ENCODE measurements at regions not wholly inside any gene's neighbourhood (a gene's known extent, or its start where the extent isn't known, plus 50 kb on each side); places are given as distances from the start of the nearest gene placed in this dataset.
"Not testable (repeated sequence)": the region's sequence is repeated elsewhere in the genome, so short reads cannot be mapped to it uniquely, and the experiment has no call there.

- ATAC-seq (ENCODE audit: low read depth in 2 of 2) (no peak), DNase-seq (peak in 1 of 3 donors; percentile 0)
- Mint-ChIP-seq H3K4me3 (no peak overlapping the region), H3K27me3 (no peaks in the 10 kb centered on the region), H3K9me3 (peaks cover 0 to 3% (median 1%) of the 10 kb centered on the region in 7 donors), H3K27ac (no peak overlapping the region), H3K36me3 (no peaks in the 10 kb centered on the region), H3K4me1 (no peaks in the 10 kb centered on the region)
- H3K27ac ChIP-seq (ENCODE audit: insufficient read depth, low read length, poor library complexity, severe bottlenecking), result no peak overlapping the region
- H3K27me3 ChIP-seq (ENCODE audit: control insufficient read depth, insufficient read depth, low read length), result no peaks in the 10 kb centered on the region
- H3K4me3 ChIP-seq (ENCODE audit: low read depth, low read length), result no peak overlapping the region
- H3K4me1 ChIP-seq (ENCODE audit: control insufficient read depth, insufficient read depth, low read length, poor library complexity, severe bottlenecking), result no peaks in the 10 kb centered on the region
- H3K36me3 ChIP-seq (ENCODE audit: control insufficient read depth, insufficient read depth, low read length), result no peaks in the 10 kb centered on the region
- H3K9me3 ChIP-seq (ENCODE audit: control insufficient read depth in 2 of 2, low read length in 2 of 2), result no peaks in the 10 kb centered on the region
Observed at GRCh38 chr4:14415146-14415545, 587.1 kb upstream of the CPEB2 start.

GRCh38 chr4:14419516-14419915, 582.8 kb upstream of the CPEB2 start:
- Mint-ChIP-seq H3K4me3 (no peak overlapping the region), H3K4me1 (no peaks in the 10 kb centered on the region)
- no peak for ATAC-seq (ENCODE audit: low read depth in 2 of 2)

GRCh38 chr4:14426297-14426696, 576.0 kb upstream of the CPEB2 start:
- not testable (repeated sequence) for H3K27ac ChIP-seq (ENCODE audit: insufficient read depth, low read length, poor library complexity, severe bottlenecking); H3K36me3 Mint-ChIP-seq; H3K27me3 Mint-ChIP-seq; H3K27me3 ChIP-seq (ENCODE audit: control insufficient read depth, insufficient read depth, low read length); ATAC-seq (ENCODE audit: low read depth in 2 of 2); H3K27ac Mint-ChIP-seq; H3K9me3 Mint-ChIP-seq; H3K4me3 ChIP-seq (ENCODE audit: low read depth, low read length); DNase-seq; H3K4me1 Mint-ChIP-seq; H3K9me3 ChIP-seq (ENCODE audit: control insufficient read depth in 2 of 2, low read length in 2 of 2); H3K4me3 Mint-ChIP-seq; H3K36me3 ChIP-seq (ENCODE audit: control insufficient read depth, insufficient read depth, low read length); H3K4me1 ChIP-seq (ENCODE audit: control insufficient read depth, insufficient read depth, low read length, poor library complexity, severe bottlenecking)

More at GRCh38 chr4:14419516-14419915, 582.8 kb upstream of the CPEB2 start:
- Mint-ChIP-seq H3K36me3 (no peaks in the 10 kb centered on the region), H3K27ac (no peak overlapping the region), H3K27me3 (no peaks in the 10 kb centered on the region), H3K9me3 (peaks cover 0 to 5% (median 0%) of the 10 kb centered on the region in 7 donors)
- no peaks in the 10 kb centered on the region for H3K4me1 ChIP-seq (ENCODE audit: control insufficient read depth, insufficient read depth, low read length, poor library complexity, severe bottlenecking)
- no peak overlapping the region for H3K4me3 ChIP-seq (ENCODE audit: low read depth, low read length)
- no peak for DNase-seq
- no peaks in the 10 kb centered on the region for H3K9me3 ChIP-seq (ENCODE audit: control insufficient read depth in 2 of 2, low read length in 2 of 2)
- no peak overlapping the region for H3K27ac ChIP-seq (ENCODE audit: insufficient read depth, low read length, poor library complexity, severe bottlenecking)
- no peaks in the 10 kb centered on the region for H3K27me3 ChIP-seq (ENCODE audit: control insufficient read depth, insufficient read depth, low read length)
- no peaks in the 10 kb centered on the region for H3K36me3 ChIP-seq (ENCODE audit: control insufficient read depth, insufficient read depth, low read length)

GRCh38 chr4:14428125-14428524, 574.2 kb upstream of the CPEB2 start:
- Mint-ChIP-seq H3K4me3 (no peak overlapping the region), H3K27me3 (peaks cover 5% of the 10 kb centered on the region), H3K27ac (no peak overlapping the region), H3K9me3 (peaks cover 1 to 12% (median 5%) of the 10 kb centered on the region in 7 donors), H3K4me1 (no peaks in the 10 kb centered on the region), H3K36me3 (no peaks in the 10 kb centered on the region)
- no peak for ATAC-seq (ENCODE audit: low read depth in 2 of 2)
- H3K9me3 ChIP-seq (ENCODE audit: control insufficient read depth in 2 of 2, low read length in 2 of 2), result no peaks in the 10 kb centered on the region
- H3K4me1 ChIP-seq (ENCODE audit: control insufficient read depth, insufficient read depth, low read length, poor library complexity, severe bottlenecking), result no peaks in the 10 kb centered on the region
- H3K27ac ChIP-seq (ENCODE audit: insufficient read depth, low read length, poor library complexity, severe bottlenecking), result no peak overlapping the region
- H3K36me3 ChIP-seq (ENCODE audit: control insufficient read depth, insufficient read depth, low read length), result no peaks in the 10 kb centered on the region
- no peaks in the 10 kb centered on the region for H3K27me3 ChIP-seq (ENCODE audit: control insufficient read depth, insufficient read depth, low read length)
- H3K4me3 ChIP-seq (ENCODE audit: low read depth, low read length), result no peak overlapping the region
- no peak for DNase-seq

GRCh38 chr4:14431155-14432134, 570.8 kb upstream of the CPEB2 start:
- Histone ChIP-seq H3K9me3 (ENCODE audit: control insufficient read depth in 2 of 2, low read length in 2 of 2) (no peaks in the 10 kb centered on the region), H3K4me3 (ENCODE audit: low read depth, low read length) (no peak overlapping the region), H3K27ac (ENCODE audit: insufficient read depth, low read length, poor library complexity, severe bottlenecking) (no peak overlapping the region), H3K36me3 (ENCODE audit: control insufficient read depth, insufficient read depth, low read length) (no peaks in the 10 kb centered on the region), H3K27me3 (ENCODE audit: control insufficient read depth, insufficient read depth, low read length) (no peaks in the 10 kb centered on the region), H3K4me1 (ENCODE audit: control insufficient read depth, insufficient read depth, low read length, poor library complexity, severe bottlenecking) (no peaks in the 10 kb centered on the region)
- Mint-ChIP-seq H3K27me3 (peaks cover 5% of the 10 kb centered on the region), H3K4me3 (no peak overlapping the region), H3K9me3 (peaks cover 0 to 12% (median 2%) of the 10 kb centered on the region in 7 donors), H3K4me1 (peaks cover 0 to 4% (median 0%) of the 10 kb centered on the region in 4 donors), H3K27ac (no peak overlapping the region), H3K36me3 (no peaks in the 10 kb centered on the region)
- DNase-seq (no peak), ATAC-seq (ENCODE audit: low read depth in 2 of 2) (no peak)

- ATAC-seq (ENCODE audit: low read depth in 2 of 2), result no peak
- DNase-seq, result no peak
- Mint-ChIP-seq H3K4me1 (peaks cover 0 to 4% (median 0%) of the 10 kb centered on the region in 4 donors), H3K9me3 (peaks cover 0 to 5% (median 0%) of the 10 kb centered on the region in 7 donors), H3K4me3 (no peak overlapping the region), H3K27ac (no peak overlapping the region), H3K36me3 (no peaks in the 10 kb centered on the region), H3K27me3 (peaks cover 5% of the 10 kb centered on the region)
- no peak overlapping the region for H3K27ac ChIP-seq (ENCODE audit: insufficient read depth, low read length, poor library complexity, severe bottlenecking)
- no peaks in the 10 kb centered on the region for H3K4me1 ChIP-seq (ENCODE audit: control insufficient read depth, insufficient read depth, low read length, poor library complexity, severe bottlenecking)
- H3K36me3 ChIP-seq (ENCODE audit: control insufficient read depth, insufficient read depth, low read length), result no peaks in the 10 kb centered on the region
- H3K9me3 ChIP-seq (ENCODE audit: control insufficient read depth in 2 of 2, low read length in 2 of 2), result no peaks in the 10 kb centered on the region
- H3K27me3 ChIP-seq (ENCODE audit: control insufficient read depth, insufficient read depth, low read length), result no peaks in the 10 kb centered on the region
- H3K4me3 ChIP-seq (ENCODE audit: low read depth, low read length), result no peak overlapping the region
Observed at GRCh38 chr4:14434483-14434882, 567.8 kb upstream of the CPEB2 start.

- Mint-ChIP-seq H3K4me3 (no peak overlapping the region), H3K36me3 (no peaks in the 10 kb centered on the region), H3K9me3 (peaks cover 0 to 5% (median 0%) of the 10 kb centered on the region in 7 donors), H3K4me1 (peaks cover 0 to 4% (median under 1%) of the 10 kb centered on the region in 4 donors), H3K27me3 (peaks cover 5% of the 10 kb centered on the region), H3K27ac (no peak overlapping the region)
- no peak for ATAC-seq (ENCODE audit: low read depth in 2 of 2)
- Histone ChIP-seq H3K9me3 (ENCODE audit: control insufficient read depth in 2 of 2, low read length in 2 of 2) (no peaks in the 10 kb centered on the region), H3K27me3 (ENCODE audit: control insufficient read depth, insufficient read depth, low read length) (no peaks in the 10 kb centered on the region), H3K36me3 (ENCODE audit: control insufficient read depth, insufficient read depth, low read length) (no peaks in the 10 kb centered on the region), H3K4me3 (ENCODE audit: low read depth, low read length) (no peak overlapping the region), H3K27ac (ENCODE audit: insufficient read depth, low read length, poor library complexity, severe bottlenecking) (no peak overlapping the region), H3K4me1 (ENCODE audit: control insufficient read depth, insufficient read depth, low read length, poor library complexity, severe bottlenecking) (no peaks in the 10 kb centered on the region)
- no peak for DNase-seq
Observed at GRCh38 chr4:14434916-14435315, 567.4 kb upstream of the CPEB2 start.

GRCh38 chr4:14441561-14441960, 560.7 kb upstream of the CPEB2 start:
- H3K4me3 ChIP-seq (ENCODE audit: low read depth, low read length), result no peak overlapping the region
- Mint-ChIP-seq H3K27ac (peak overlapping the region in 1 of 3 donors; percentile 18), H3K9me3 (peaks cover 0 to 5% (median 0%) of the 10 kb centered on the region in 7 donors), H3K27me3 (no peaks in the 10 kb centered on the region), H3K4me1 (peaks cover 0 to 2% (median 0%) of the 10 kb centered on the region in 4 donors), H3K4me3 (no peak overlapping the region), H3K36me3 (no peaks in the 10 kb centered on the region)
- ATAC-seq (ENCODE audit: low read depth in 2 of 2), result no peak
- DNase-seq, result no peak
- no peaks in the 10 kb centered on the region for H3K27me3 ChIP-seq (ENCODE audit: control insufficient read depth, insufficient read depth, low read length)
- no peaks in the 10 kb centered on the region for H3K36me3 ChIP-seq (ENCODE audit: control insufficient read depth, insufficient read depth, low read length)
- H3K27ac ChIP-seq (ENCODE audit: insufficient read depth, low read length, poor library complexity, severe bottlenecking), result no peak overlapping the region
- no peaks in the 10 kb centered on the region for H3K9me3 ChIP-seq (ENCODE audit: control insufficient read depth in 2 of 2, low read length in 2 of 2)
- H3K4me1 ChIP-seq (ENCODE audit: control insufficient read depth, insufficient read depth, low read length, poor library complexity, severe bottlenecking), result no peaks in the 10 kb centered on the region

All from CD4-positive, CD25-positive, alpha-beta regulatory T cell (primary cell).